Fibroblast of villous mesenchyme (primary cell): ENCODE measurements at regions not wholly inside any gene's neighbourhood (a gene's known extent, or its start where the extent isn't known, plus 50 kb on each side); places are given as distances from the start of the nearest gene placed in this dataset.
A peak's percentile ranks its signal among the peaks of the same experiment; 100 is the strongest.

Experiments used
- DNase-seq: peaks from one replicate; pipeline ENCODE4 v3.0.0-alpha.2; 2010; ENCODE audit warnings: low read depth
- H3K4me3 ChIP-seq: 2 replicates; pipeline ENCODE4 v1.5.1; 2011; ENCODE audit warnings: low read depth, mild to moderate bottlenecking, low read length
- CTCF ChIP-seq: IDR thresholded peaks from 2 replicates; pipeline ENCODE4 v1.5.1; 2012; ENCODE audit warnings: low read depth, mild to moderate bottlenecking, low read length; ENCODE audit not compliant: insufficient read depth

GRCh38 chr10:129321727-129322126 is 145.3 kb upstream of the MGMT start:
- no peak for TF ChIP-seq CTCF
- no peak for DNase-seq
- H3K4me3 ChIP-seq, result no peak overlapping the region

GRCh38 chr10:129322933-129323820 is 143.9 kb upstream of the MGMT start:
- no peak for TF ChIP-seq CTCF
- no peak overlapping the region for H3K4me3 ChIP-seq
- no peak for DNase-seq

GRCh38 chr10:129323879-129324278 is 143.2 kb upstream of the MGMT start:
- DNase-seq, result peak; percentile 71
- no peak for TF ChIP-seq CTCF
- no peak overlapping the region for H3K4me3 ChIP-seq

- no peak for TF ChIP-seq CTCF
- DNase-seq, result no peak
- no peak overlapping the region for H3K4me3 ChIP-seq
Measured at GRCh38 chr10:129325893-129326292, 141.1 kb upstream of the MGMT start.

- peak; percentile 52 for DNase-seq
- no peak overlapping the region for H3K4me3 ChIP-seq
- TF ChIP-seq CTCF, result no peak
Measured at GRCh38 chr10:129328546-129328945, 138.5 kb upstream of the MGMT start.

GRCh38 chr10:129329385-129330055 is 137.5 kb upstream of the MGMT start:
- no peak overlapping the region for H3K4me3 ChIP-seq
- no peak for TF ChIP-seq CTCF
- DNase-seq, result no peak
